Hepatocyte (in vitro differentiated cells): ENCODE measurements at regions not wholly inside any gene's neighbourhood (a gene's known extent, or its start where the extent isn't known, plus 50 kb on each side); places are given as distances from the start of the nearest gene placed in this dataset.

ENCODE experiments used
- DNase-seq: peaks from one replicate; pipeline ENCODE4 v3.0.0-alpha.2; 2016; ENCODE audit warnings: low spot score
- H2AFZ ChIP-seq: fragments of 200-600 bp; sonication (generic); 2 replicates; pipeline ENCODE4 v1.6.0; 2016; ENCODE audit warnings: antibody characterized with exemption, mild to moderate bottlenecking
- H3K27ac ChIP-seq: fragments of 200-600 bp; sonication (generic); 2 replicates; pipeline ENCODE4 v1.5.1; 2016; ENCODE audit warnings: mild to moderate bottlenecking
- H3K27me3 ChIP-seq: fragments of 200-600 bp; sonication (generic); 2 replicates; pipeline ENCODE4 v1.6.1; 2016
- H3K36me3 ChIP-seq: fragments of 200-600 bp; sonication (generic); replicated peaks from 2 replicates; pipeline ENCODE4 v1.5.1; 2016; ENCODE audit warnings: low read depth; ENCODE audit not compliant: insufficient read depth
- H3K4me1 ChIP-seq: fragments of 200-600 bp; sonication (generic); 2 replicates; pipeline ENCODE4 v1.5.1; 2016; ENCODE audit warnings: mild to moderate bottlenecking, moderate library complexity; ENCODE audit not compliant: insufficient read depth
- H3K4me2 ChIP-seq: fragments of 200-600 bp; sonication (generic); 2 replicates; pipeline ENCODE4 v1.6.0; 2016
- H3K4me3 ChIP-seq: fragments of 200-600 bp; sonication (generic); 2 replicates; pipeline ENCODE4 v1.5.1; 2016; ENCODE audit warnings: mild to moderate bottlenecking
- H3K79me2 ChIP-seq: fragments of 200-600 bp; sonication (generic); 2 replicates; pipeline ENCODE4 v1.6.0; 2017; ENCODE audit warnings: mild to moderate bottlenecking
- H3K9me2 ChIP-seq: fragments of 200-600 bp; sonication (generic); replicated peaks from 2 replicates; pipeline ENCODE4 v1.6.0; 2017; ENCODE audit warnings: mild to moderate bottlenecking; ENCODE audit not compliant: insufficient read depth
- H3K9me3 ChIP-seq: fragments of 200-600 bp; sonication (generic); 2 replicates; pipeline ENCODE4 v1.5.1; 2016; ENCODE audit warnings: low read depth, mild to moderate bottlenecking
- H4K20me1 ChIP-seq: fragments of 200-600 bp; sonication (generic); 2 replicates; pipeline ENCODE4 v1.6.0; 2016; ENCODE audit warnings: mild to moderate bottlenecking; ENCODE audit not compliant: insufficient read depth, poor library complexity, severe bottlenecking
- EZH2 ChIP-seq: fragments of 200-600 bp; sonication (generic); IDR thresholded peaks from 2 replicates; pipeline ENCODE4 v1.6.1; 2016; ENCODE audit warnings: antibody characterized with exemption, mild to moderate bottlenecking, borderline replicate concordance
- EZH2phosphoT487 ChIP-seq: fragments of 200-600 bp; sonication (generic); IDR thresholded peaks from one replicate; pipeline ENCODE4 v1.6.1; 2018; ENCODE audit warnings: antibody characterized with exemption, mild to moderate bottlenecking, low read depth, moderate library complexity; ENCODE audit not compliant: unreplicated experiment, severe bottlenecking
- WGBS: methylation state at CpG from one replicate; pipeline ENCODE4 v1.1.6; 2016; ENCODE audit warnings: low lambda C conversion rate; ENCODE audit errors: missing lambda C conversion rate; 5-methylcytosine and 5-hydroxymethylcytosine counted together
- TF ChIP-seq, protein P1 (sequence below): fragments of 200-600 bp; sonication (generic); IDR thresholded peaks from 2 replicates; pipeline ENCODE4 v1.5.1; 2016; ENCODE audit warnings: antibody characterized with exemption, mild to moderate bottlenecking; ENCODE audit not compliant: poor library complexity

DNA sequence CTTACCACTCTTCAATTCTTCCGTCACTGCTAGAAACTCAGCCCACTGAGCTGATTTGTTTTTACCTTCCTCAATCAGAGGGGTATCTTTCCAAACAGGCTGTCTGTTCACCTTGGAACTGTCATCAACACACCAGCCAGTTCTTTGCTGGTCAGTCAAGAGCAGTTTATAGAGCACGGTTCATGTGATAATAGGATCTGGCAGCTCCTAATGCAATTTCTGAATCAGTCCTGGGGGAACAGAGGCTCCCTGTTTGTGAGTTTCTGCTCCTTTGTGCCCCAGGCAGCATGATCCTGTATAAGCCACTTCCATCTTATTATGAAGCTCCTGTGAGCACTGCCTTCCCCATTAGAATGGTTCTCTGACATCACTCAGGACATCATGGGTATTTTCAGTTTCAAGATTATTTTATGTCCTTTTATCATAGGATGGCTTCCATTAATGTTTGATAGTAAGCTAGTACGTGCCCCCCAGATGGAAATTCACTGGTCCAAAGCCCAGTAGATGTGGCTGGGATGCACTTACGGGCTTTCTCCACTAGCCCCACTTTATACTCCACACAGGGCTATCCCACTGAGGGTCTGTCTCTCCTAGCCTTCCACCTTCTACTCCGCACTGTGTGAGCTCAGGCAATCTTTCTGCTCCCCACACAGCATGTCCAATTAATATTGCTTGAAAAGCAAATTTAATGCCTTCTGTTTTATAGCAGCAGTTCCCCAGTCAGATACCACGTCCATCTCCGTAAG is 85.5 kb upstream of the SPIN1 start:
- no peaks in the 10 kb centered on the region for H3K9me3 ChIP-seq
- 89% methylated on average over 7 of the region's 7 CpGs for WGBS
- H3K36me3 ChIP-seq, result no peaks in the 10 kb centered on the region
- TF ChIP-seq EZH2 (no peak), EZH2phosphoT487 (no peak)
- TF ChIP-seq, protein P1, sequence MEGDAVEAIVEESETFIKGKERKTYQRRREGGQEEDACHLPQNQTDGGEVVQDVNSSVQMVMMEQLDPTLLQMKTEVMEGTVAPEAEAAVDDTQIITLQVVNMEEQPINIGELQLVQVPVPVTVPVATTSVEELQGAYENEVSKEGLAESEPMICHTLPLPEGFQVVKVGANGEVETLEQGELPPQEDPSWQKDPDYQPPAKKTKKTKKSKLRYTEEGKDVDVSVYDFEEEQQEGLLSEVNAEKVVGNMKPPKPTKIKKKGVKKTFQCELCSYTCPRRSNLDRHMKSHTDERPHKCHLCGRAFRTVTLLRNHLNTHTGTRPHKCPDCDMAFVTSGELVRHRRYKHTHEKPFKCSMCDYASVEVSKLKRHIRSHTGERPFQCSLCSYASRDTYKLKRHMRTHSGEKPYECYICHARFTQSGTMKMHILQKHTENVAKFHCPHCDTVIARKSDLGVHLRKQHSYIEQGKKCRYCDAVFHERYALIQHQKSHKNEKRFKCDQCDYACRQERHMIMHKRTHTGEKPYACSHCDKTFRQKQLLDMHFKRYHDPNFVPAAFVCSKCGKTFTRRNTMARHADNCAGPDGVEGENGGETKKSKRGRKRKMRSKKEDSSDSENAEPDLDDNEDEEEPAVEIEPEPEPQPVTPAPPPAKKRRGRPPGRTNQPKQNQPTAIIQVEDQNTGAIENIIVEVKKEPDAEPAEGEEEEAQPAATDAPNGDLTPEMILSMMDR, result no peak
- H3K27ac ChIP-seq, result no peak overlapping the region
- no peak overlapping the region for H2AFZ ChIP-seq
- H3K27me3 ChIP-seq, result no peaks in the 10 kb centered on the region
- no peaks in the 10 kb centered on the region for H3K4me1 ChIP-seq
- DNase-seq, result no peak
- no peaks in the 10 kb centered on the region for H4K20me1 ChIP-seq
- no peak overlapping the region for H3K4me3 ChIP-seq
- H3K4me2 ChIP-seq, result no peak overlapping the region
- H3K9me2 ChIP-seq, result no peaks in the 10 kb centered on the region
- H3K79me2 ChIP-seq, result no peaks in the 10 kb centered on the region

DNA sequence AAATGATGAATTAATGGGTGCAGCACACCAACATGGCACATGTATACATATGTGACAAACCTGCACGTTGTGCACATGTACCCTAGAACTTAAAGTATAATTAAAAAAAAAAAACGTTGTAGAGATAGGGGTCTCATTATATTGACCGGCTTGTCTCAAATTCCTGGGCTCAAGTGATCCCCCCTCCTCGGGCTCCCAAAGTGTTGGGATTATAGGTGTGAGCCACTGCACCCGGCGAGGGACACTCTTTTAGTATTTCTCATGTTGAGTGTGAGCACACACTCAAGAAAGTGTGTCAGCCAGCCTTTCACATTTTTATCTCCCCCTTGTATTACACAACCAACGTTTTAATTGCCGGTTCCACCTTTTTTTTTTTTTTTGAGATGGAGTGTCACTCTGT is 87.7 kb upstream of the SPIN1 start:
- no peak overlapping the region for H3K4me3 ChIP-seq
- H3K36me3 ChIP-seq, result no peaks in the 10 kb centered on the region
- no peak overlapping the region for H3K27ac ChIP-seq
- H3K4me1 ChIP-seq, result no peaks in the 10 kb centered on the region
- H3K9me3 ChIP-seq, result no peaks in the 10 kb centered on the region
- DNase-seq, result no peak
- no peak for TF ChIP-seq EZH2
- no peak for TF ChIP-seq EZH2phosphoT487
- TF ChIP-seq, protein P1, result no peak
- no peak overlapping the region for H3K4me2 ChIP-seq
- no peak overlapping the region for H2AFZ ChIP-seq
- no peaks in the 10 kb centered on the region for H4K20me1 ChIP-seq
- WGBS, result 93% methylated on average over 8 of the region's 8 CpGs
- H3K79me2 ChIP-seq, result no peaks in the 10 kb centered on the region
- H3K27me3 ChIP-seq, result no peaks in the 10 kb centered on the region
- no peaks in the 10 kb centered on the region for H3K9me2 ChIP-seq

DNA sequence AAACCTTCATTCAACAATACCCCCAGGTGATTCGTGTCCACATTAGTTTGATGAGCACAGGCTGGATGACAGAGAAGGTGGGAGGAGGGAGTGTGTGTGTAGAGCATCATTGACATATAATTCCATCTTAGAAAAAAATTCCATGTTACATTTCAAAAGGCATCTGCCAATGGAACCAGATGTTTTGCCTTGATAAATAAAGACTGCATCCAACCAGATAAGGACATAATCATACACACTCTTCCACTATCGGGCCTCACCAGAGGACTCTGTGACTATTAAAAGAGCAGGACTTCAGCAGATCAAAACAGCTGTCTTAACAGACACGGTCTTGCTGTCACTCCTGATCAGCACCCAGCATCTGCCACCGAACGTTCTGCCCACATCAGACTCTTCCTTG is 96.4 kb upstream of the SPIN1 start:
- TF ChIP-seq EZH2phosphoT487 (no peak), EZH2 (no peak)
- TF ChIP-seq, protein P1, result no peak
- H3K4me1 ChIP-seq, result no peaks in the 10 kb centered on the region
- H3K27me3 ChIP-seq, result no peaks in the 10 kb centered on the region
- H3K4me3 ChIP-seq, result no peak overlapping the region
- H3K36me3 ChIP-seq, result no peaks in the 10 kb centered on the region
- H3K79me2 ChIP-seq, result no peaks in the 10 kb centered on the region
- no peaks in the 10 kb centered on the region for H3K9me2 ChIP-seq
- no peak overlapping the region for H3K4me2 ChIP-seq
- no peaks in the 10 kb centered on the region for H4K20me1 ChIP-seq
- H3K9me3 ChIP-seq, result no peaks in the 10 kb centered on the region
- 78% methylated on average over 5 of the region's 5 CpGs for WGBS
- no peak overlapping the region for H3K27ac ChIP-seq
- no peak for DNase-seq
- no peak overlapping the region for H2AFZ ChIP-seq

DNA sequence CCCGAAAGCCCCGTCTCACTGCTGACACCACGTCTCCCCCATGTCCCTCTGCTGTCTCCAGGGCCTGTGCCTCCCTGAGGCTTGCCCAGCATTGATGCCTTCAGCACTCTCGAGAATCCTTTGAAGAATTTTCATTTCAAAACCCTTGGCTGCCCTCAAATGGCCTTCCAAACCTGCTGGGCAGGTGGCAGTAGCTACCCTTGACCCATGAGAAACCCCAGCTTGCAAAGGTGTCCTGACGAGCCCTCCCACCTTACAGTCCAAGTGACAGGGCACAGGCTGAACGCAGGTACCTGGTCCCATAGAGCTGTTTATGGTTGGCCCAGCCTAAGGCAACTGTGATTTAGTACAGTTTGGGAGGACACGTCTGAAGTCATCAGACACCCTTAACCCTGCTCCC is 97.2 kb upstream of the SPIN1 start:
- Histone ChIP-seq H3K27ac (no peak overlapping the region), H3K4me3 (no peak overlapping the region), H2AFZ (no peak overlapping the region), H3K79me2 (no peaks in the 10 kb centered on the region), H3K36me3 (no peaks in the 10 kb centered on the region), H4K20me1 (no peaks in the 10 kb centered on the region), H3K9me2 (no peaks in the 10 kb centered on the region), H3K4me1 (no peaks in the 10 kb centered on the region), H3K9me3 (no peaks in the 10 kb centered on the region), H3K27me3 (no peaks in the 10 kb centered on the region), H3K4me2 (no peak overlapping the region)
- DNase-seq, result no peak
- 85% methylated on average over 7 of the region's 7 CpGs for WGBS
- TF ChIP-seq EZH2phosphoT487 (no peak), EZH2 (no peak)
- TF ChIP-seq, protein P1, result no peak
